K562 (cell line): ENCODE measurements at regions not wholly inside any gene's neighbourhood (a gene's known extent, or its start where the extent isn't known, plus 50 kb on each side); places are given as distances from the start of the nearest gene placed in this dataset.

ENCODE experiments used
- ATAC-seq: fragments of 200-7000 bp; cut with Tn5 transposase; 3 replicates; pipeline ENCODE4 v1.9.1; 2020; ENCODE audit warnings: moderate library complexity
- BruUV-seq: library from RNA; stranded (reverse); fragments of 400-500 nt; replicated peaks from 2 replicates; lab custom pipeline; 2021; lab: Mats Ljungman, UMichigan
- CTCF ChIA-PET: fragments of 300-600 bp; formaldehyde crosslinking; extraction: SDS; loops from one replicate; lab custom pipeline; 2021; ENCODE audit warnings: low intra/inter-chr PET ratio; lab: Yijun Ruan, JAX
- POLR2A ChIA-PET: fragments of 300-600, 350-650 bp; sonication (Branson Sonifier 250); formaldehyde crosslinking; extraction: SDS; loops from one replicate; lab custom pipeline; 2021; ENCODE audit warnings: antibody characterized with exemption, inconsistent platforms; lab: Yijun Ruan, JAX
- DNase-seq, 4 experiments: peaks; one replicate each; pipeline versions ENCODE4 v3.0.0 to v3.0.0-alpha.2; 2011 to 2018; ENCODE audit warnings: low spot score in 3 of 4, mixed read lengths in 3 of 4; ENCODE audit errors: extremely low read depth in 1 of 4
- FAIRE-seq: peaks from 2 replicates; lab custom pipeline; 2011; peaks lifted over from hg19 to GRCh38; lab: Jason Lieb, UNC
- H2AFZ ChIP-seq: 2 replicates; pipeline ENCODE4 v1.6.0; 2011; ENCODE audit warnings: low read depth, low read length, control low read depth, inconsistent platforms
- H3K27ac ChIP-seq: fragments of 200-600 bp; 3 replicates; pipeline ENCODE4 v1.8.0; 2011; ENCODE audit warnings: low read depth, mild to moderate bottlenecking, control low read depth, inconsistent platforms, low read length, moderate library complexity, mixed read lengths; ENCODE audit errors: extremely low read depth
- H3K27me3 ChIP-seq, 2 experiments: fragments of 300-600 bp in 1 of 2; 2 replicates in 1 of 2; 3 replicates in 1 of 2; pipeline versions ENCODE4 v1.6.0 to v1.8.0; 2011; ENCODE audit warnings: inconsistent platforms in 2 of 2, low read length in 2 of 2, mild to moderate bottlenecking in 1 of 2, mixed read lengths in 1 of 2, moderate library complexity in 1 of 2; ENCODE audit not compliant: control insufficient read depth in 2 of 2, insufficient read depth in 2 of 2
- H3K36me3 ChIP-seq: fragments of 300-600 bp; 3 replicates; pipeline ENCODE4 v1.8.0; 2011; ENCODE audit warnings: mild to moderate bottlenecking, low read length, inconsistent platforms; ENCODE audit not compliant: control insufficient read depth, insufficient read depth
- H3K4me1 ChIP-seq, 2 experiments: fragments of 200-600 bp in 1 of 2; replicated peaks in 1 of 2; 2 replicates in 1 of 2; 3 replicates in 1 of 2; pipeline versions ENCODE4 v1.5.1 to v1.8.0; 2011; ENCODE audit warnings: inconsistent platforms in 2 of 2, low read length in 2 of 2, mild to moderate bottlenecking in 1 of 2, mixed read lengths in 1 of 2, moderate library complexity in 1 of 2; ENCODE audit not compliant: control insufficient read depth in 2 of 2, insufficient read depth in 2 of 2
- H3K4me2 ChIP-seq: 2 replicates; pipeline ENCODE4 v1.6.1; 2011; ENCODE audit warnings: low read length, control low read depth, inconsistent platforms, mixed read lengths; ENCODE audit not compliant: insufficient read depth
- H3K4me3 ChIP-seq: fragments of 200-600 bp; sonication (generic), shearing (Covaris generic); 2 replicates; pipeline ENCODE4 v1.5.1; 2016; ENCODE audit warnings: control low read depth, inconsistent platforms
- H3K79me2 ChIP-seq: fragments of 200-600 bp; 3 replicates; pipeline ENCODE4 v1.8.0; 2011; ENCODE audit warnings: low read length, inconsistent platforms; ENCODE audit not compliant: control insufficient read depth, insufficient read depth
- H3K9ac ChIP-seq, 2 experiments: 2 replicates each; pipeline versions ENCODE4 v1.6.0 to v1.6.1; 2011; ENCODE audit warnings: low read depth in 2 of 2, low read length in 2 of 2, control low read depth in 1 of 2, inconsistent platforms in 1 of 2, mild to moderate bottlenecking in 1 of 2, mixed read lengths in 1 of 2; ENCODE audit not compliant: insufficient read depth in 1 of 2
- H3K9me1 ChIP-seq: one replicate; pipeline ENCODE4 v1.6.0; 2011; ENCODE audit warnings: inconsistent platforms, mild to moderate bottlenecking, low read length, moderate library complexity; ENCODE audit not compliant: control insufficient read depth, insufficient read depth
- H3K9me3 ChIP-seq: replicated peaks from 2 replicates; pipeline ENCODE4 v1.5.1; 2011; ENCODE audit warnings: low read depth, low read length, inconsistent platforms; ENCODE audit not compliant: control insufficient read depth, insufficient read depth
- H4K20me1 ChIP-seq: replicated peaks from 2 replicates; pipeline ENCODE4 v1.6.1; 2011; ENCODE audit warnings: low read length, inconsistent platforms, mixed read lengths; ENCODE audit not compliant: control insufficient read depth, insufficient read depth
- DIDO1 ChIP-seq: fragments of 450-650 bp; IDR thresholded peaks from 2 replicates; pipeline ENCODE4 v1.6.1; 2016; ENCODE audit warnings: low read depth, missing biosample characterization, missing genetic modification characterization
- ELF4 ChIP-seq: fragments of 450-650 bp; formaldehyde crosslinking; IDR thresholded peaks from 2 replicates; pipeline ENCODE4 v1.4.0; 2022; ENCODE audit warnings: missing genetic modification characterization
- ESRRA ChIP-seq: fragments of 450-650 bp; IDR thresholded peaks from 2 replicates; pipeline ENCODE4 v1.6.1; 2014; ENCODE audit warnings: low read depth, mild to moderate bottlenecking, moderate library complexity, borderline replicate concordance
- JUN ChIP-seq, 2 experiments: sonication (generic) in 1 of 2; formaldehyde crosslinking in 1 of 2; IDR thresholded peaks; 2 replicates each; pipeline versions ENCODE4 v1.6.1 to v1.8.0; 2012 to 2022; ENCODE audit warnings: borderline replicate concordance in 2 of 2, mild to moderate bottlenecking in 2 of 2, improper control_type of control experiment in 1 of 2, low read depth in 1 of 2, low read length in 1 of 2, missing genetic modification reagents in 1 of 2
- MLLT1 ChIP-seq, 2 experiments: fragments of 450-650 bp; IDR thresholded peaks; 2 replicates each; pipeline ENCODE4 v1.6.1; 2016
- NCOA1 ChIP-seq: fragments of 450-650 bp; IDR thresholded peaks from 2 replicates; pipeline ENCODE4 v1.6.1; 2016; ENCODE audit warnings: low read depth
- NR2C1 ChIP-seq, 2 experiments: fragments of 450-650 bp; IDR thresholded peaks; 2 replicates each; pipeline ENCODE4 v1.6.1; 2017; ENCODE audit warnings: mild to moderate bottlenecking in 2 of 2, antibody characterized with exemption in 1 of 2, inconsistent platforms in 1 of 2, missing compliant biosample characterization in 1 of 2, missing genetic modification characterization in 1 of 2
- PHF21A ChIP-seq: fragments of 450-650 bp; IDR thresholded peaks from 2 replicates; pipeline ENCODE4 v1.6.1; 2017; ENCODE audit warnings: low read depth, borderline replicate concordance
- SAFB ChIP-seq: fragments of 200-400 bp; formaldehyde crosslinking; IDR thresholded peaks from 2 replicates; pipeline ENCODE4 v1.6.1; 2017; ENCODE audit warnings: low read depth, low read length, borderline replicate concordance
- SFPQ ChIP-seq: fragments of 200-400 bp; formaldehyde crosslinking; IDR thresholded peaks from 2 replicates; pipeline ENCODE4 v1.6.1; 2017; ENCODE audit warnings: mild to moderate bottlenecking, low read depth, low read length, moderate library complexity
- SRSF3 ChIP-seq: fragments of 200-400 bp; formaldehyde crosslinking; IDR thresholded peaks from 2 replicates; pipeline ENCODE4 v1.6.1; 2016; ENCODE audit warnings: mild to moderate bottlenecking, low read length, moderate library complexity; ENCODE audit not compliant: insufficient read depth
- TGIF2 ChIP-seq: sonication (generic); formaldehyde crosslinking; IDR thresholded peaks from 2 replicates; pipeline ENCODE4 v1.8.1; 2022; ENCODE audit warnings: mild to moderate bottlenecking, missing genetic modification reagents, moderate library complexity
- USF2 ChIP-seq: sonication (generic); formaldehyde crosslinking; IDR thresholded peaks from 2 replicates; pipeline ENCODE4 v1.5.0; 2020; ENCODE audit warnings: missing genetic modification reagents
- ZNF584 ChIP-seq: fragments of 200-800 bp; sonication (Bioruptor generic); IDR thresholded peaks from 2 replicates; pipeline ENCODE4 v1.6.1; 2016; ENCODE audit warnings: low read depth, mild to moderate bottlenecking, missing genetic modification characterization, missing compliant biosample characterization
- WGBS: fragments of 100-300 bp; shearing (Covaris generic); methylation state at CpG from one replicate; pipeline ENCODE4 v1.1.6; 2016; ENCODE audit warnings: low coverage, mixed read lengths; ENCODE audit not compliant: insufficient coverage; ENCODE audit errors: missing lambda C conversion rate; 5-methylcytosine and 5-hydroxymethylcytosine counted together
- in situ Hi-C: fragments of 300-500 bp; cut with MboI; formaldehyde crosslinking; loops from 4 replicates; pipeline ENCODE4 v1.15.0; 2018; ENCODE audit warnings: inconsistent platforms, mixed read lengths
- intact Hi-C: fragments of 100-400 bp; cut with micrococcal nuclease; formaldehyde crosslinking; loops from 2 replicates; pipeline ENCODE4 v1.14.2; 2022

GRCh38 chr4:14943749-14944148 is 58.5 kb upstream of the CPEB2 start:
- Histone ChIP-seq H3K9me3 (no peaks in the 10 kb centered on the region), H4K20me1 (no peaks in the 10 kb centered on the region), H3K4me3 (no peak overlapping the region), H3K27ac (no peak overlapping the region), H3K4me1 (no peaks in the 10 kb centered on the region), H3K27me3 (0 out of 5 replicates have a peak, but pooled peaks cover 0 to 2% of the 10 kb centered on the region in 2 experiments), H2AFZ (no peak overlapping the region), H3K4me2 (no peak overlapping the region), H3K79me2 (no peaks in the 10 kb centered on the region), H3K36me3 (no peaks in the 10 kb centered on the region), H3K9ac (no peak overlapping the region), H3K9me1 (no peaks in the 10 kb centered on the region)
- ATAC-seq (no peak), FAIRE-seq (no peak), DNase-seq (no peak)
- in situ Hi-C loops, result no loop called here
- no peak for TF ChIP-seq NCOA1
- no peak for TF ChIP-seq SFPQ
- no peak for TF ChIP-seq JUN (IDR thresholded peaks at IDR 0.05; ENCODE audit: borderline replicate concordance, low read depth, low read length)
- no peak for TF ChIP-seq JUN (CRISPR knock-in tag; IDR thresholded peaks at IDR 0.05; ENCODE audit: borderline replicate concordance)
- no peak for TF ChIP-seq MLLT1 (IDR thresholded peaks at IDR 0.05)
- TF ChIP-seq TGIF2, result no peak
- no peak for TF ChIP-seq USF2 (CRISPR knock-in tag)
- TF ChIP-seq PHF21A, result no peak
- TF ChIP-seq ELF4 (CRISPR knock-in tag), result no peak
- no peak for TF ChIP-seq SRSF3
- TF ChIP-seq DIDO1, result no peak
- TF ChIP-seq NR2C1 (IDR thresholded peaks at IDR 0.05), result no peak
- no peak for TF ChIP-seq NR2C1 (tag; IDR thresholded peaks at IDR 0.05)
- TF ChIP-seq SAFB, result no peak
- TF ChIP-seq ZNF584, result no peak
- no peak for TF ChIP-seq ESRRA
- no TSS peak for BruUV-seq
- 4% methylated on average over 7 of the region's 7 CpGs for WGBS
- intact Hi-C loops, result no loop called here
- ChIA-PET CTCF (no interaction called here), POLR2A (no interaction called here)
